ENCODE measurements at regions not wholly inside any gene's neighbourhood (a gene's known extent, or its start where the extent isn't known, plus 50 kb on each side); places are given as distances from the start of the nearest gene placed in this dataset.

- no peaks in the 10 kb centered on the region; the same call in 1 of the 2 replicates for H3K9me3 Mint-ChIP-seq
Measured at GRCh38 chr15:29440541-29440940, 170.9 kb upstream of the NSMCE3 start.

GRCh38 chr15:29438703-29439055 lies 169.1 kb upstream of the NSMCE3 start:
- Mint-ChIP-seq H3K27me3 (ENCODE audit: insufficient read depth) (peaks cover 4% of the 10 kb centered on the region), H3K4me3 (no peak overlapping the region), H3K36me3 (ENCODE audit: low read depth) (no peaks in the 10 kb centered on the region), H3K9me3 (no peaks in the 10 kb centered on the region; the same call in 1 of the 2 replicates), H3K4me1 (ENCODE audit: low read depth) (no peaks in the 10 kb centered on the region), H3K27ac (no peak overlapping the region)
- no peak for DNase-seq
- no peak for TF ChIP-seq CTCF (IDR thresholded peaks at IDR 0.05)

More at GRCh38 chr15:29440541-29440940, 170.9 kb upstream of the NSMCE3 start:
- no peak for DNase-seq
- peaks cover 4% of the 10 kb centered on the region for H3K27me3 Mint-ChIP-seq (ENCODE audit: insufficient read depth)
- H3K27ac Mint-ChIP-seq = no peak overlapping the region
- TF ChIP-seq CTCF (IDR thresholded peaks at IDR 0.05) = no peak
- no peaks in the 10 kb centered on the region for H3K36me3 Mint-ChIP-seq (ENCODE audit: low read depth)
- no peaks in the 10 kb centered on the region for H3K4me1 Mint-ChIP-seq (ENCODE audit: low read depth)
- no peak overlapping the region for H3K4me3 Mint-ChIP-seq

- no peak overlapping the region for H3K4me3 Mint-ChIP-seq
- no peaks in the 10 kb centered on the region for H3K4me1 Mint-ChIP-seq (ENCODE audit: low read depth)
- peaks cover 4% of the 10 kb centered on the region for H3K27me3 Mint-ChIP-seq (ENCODE audit: insufficient read depth)
- TF ChIP-seq CTCF (IDR thresholded peaks at IDR 0.05) = no peak
- no peak overlapping the region for H3K27ac Mint-ChIP-seq
- DNase-seq = no peak
- H3K9me3 Mint-ChIP-seq = no peaks in the 10 kb centered on the region; the same call in 1 of the 2 replicates
- no peaks in the 10 kb centered on the region for H3K36me3 Mint-ChIP-seq (ENCODE audit: low read depth)
Measured at GRCh38 chr15:29437888-29438702, 168.5 kb upstream of the NSMCE3 start.

GRCh38 chr15:29435811-29436210 lies 166.2 kb upstream of the NSMCE3 start:
- Mint-ChIP-seq H3K4me1 (ENCODE audit: low read depth) (no peaks in the 10 kb centered on the region), H3K9me3 (peaks cover 3% of the 10 kb centered on the region; the same call in 1 of the 2 replicates), H3K36me3 (ENCODE audit: low read depth) (no peaks in the 10 kb centered on the region), H3K4me3 (no peak overlapping the region), H3K27me3 (ENCODE audit: insufficient read depth) (peaks cover 5% of the 10 kb centered on the region), H3K27ac (no peak overlapping the region)
- TF ChIP-seq CTCF (IDR thresholded peaks at IDR 0.05) = no peak
- DNase-seq = no peak

- peaks cover 7% of the 10 kb centered on the region for H3K27me3 Mint-ChIP-seq (ENCODE audit: insufficient read depth)
- H3K4me1 Mint-ChIP-seq (ENCODE audit: low read depth) = no peaks in the 10 kb centered on the region
- no peaks in the 10 kb centered on the region for H3K36me3 Mint-ChIP-seq (ENCODE audit: low read depth)
- no peak overlapping the region for H3K27ac Mint-ChIP-seq
- peaks cover 3% of the 10 kb centered on the region; the same call in 1 of the 2 replicates for H3K9me3 Mint-ChIP-seq
- H3K4me3 Mint-ChIP-seq = no peak overlapping the region
- DNase-seq = no peak
- no peak for TF ChIP-seq CTCF (IDR thresholded peaks at IDR 0.05)
Measured at GRCh38 chr15:29434280-29434679, 164.7 kb upstream of the NSMCE3 start.

Measured in HFFc6 (cell line).